GM12801 (cell line): ENCODE measurements at regions not wholly inside any gene's neighbourhood (a gene's known extent, or its start where the extent isn't known, plus 50 kb on each side); places are given as distances from the start of the nearest gene placed in this dataset.

Experiments used
- CTCF ChIP-seq: IDR thresholded peaks from one replicate; pipeline ENCODE4 v1.5.1; 2011; ENCODE audit warnings: control low read depth; ENCODE audit not compliant: insufficient read length; ENCODE audit errors: extremely low read depth

GRCh38 chr13:103236213-103236612 is 170.0 kb upstream of the SLC10A2 start:
- TF ChIP-seq CTCF = no peak

- no peak for TF ChIP-seq CTCF
Measured at GRCh38 chr13:103229674-103230073, 163.5 kb upstream of the SLC10A2 start.

- TF ChIP-seq CTCF = no peak
Measured at GRCh38 chr13:103224804-103225203, 158.6 kb upstream of the SLC10A2 start.

GRCh38 chr13:103222683-103223082 is 156.5 kb upstream of the SLC10A2 start:
- TF ChIP-seq CTCF = no peak

GRCh38 chr13:103218253-103218652 is 152.0 kb upstream of the SLC10A2 start:
- no peak for TF ChIP-seq CTCF

- TF ChIP-seq CTCF = no peak
Measured at GRCh38 chr13:103213152-103213551, 146.9 kb upstream of the SLC10A2 start.

GRCh38 chr13:103210348-103210747 is 144.1 kb upstream of the SLC10A2 start:
- TF ChIP-seq CTCF = no peak
